ENCODE measurements at regions not wholly inside any gene's neighbourhood (a gene's known extent, or its start where the extent isn't known, plus 50 kb on each side); places are given as distances from the start of the nearest gene placed in this dataset.
A peak's percentile ranks its signal among the peaks of the same experiment; 100 is the strongest.
"Not testable (repeated sequence)": the region's sequence is repeated elsewhere in the genome, so short reads cannot be mapped to it uniquely, and the experiment has no call there.

GRCh38 chr20:6715401-6715941 is 52.0 kb upstream of the BMP2 start:
- no peak for DNase-seq (ENCODE audit: low spot score)

GRCh38 chr20:6714279-6714711 is 53.2 kb upstream of the BMP2 start:
- peak; percentile 59 for DNase-seq (ENCODE audit: low spot score)

GRCh38 chr20:6711951-6712649 is 55.4 kb upstream of the BMP2 start:
- no peak for DNase-seq (ENCODE audit: low spot score)

- DNase-seq (ENCODE audit: low spot score), result no peak
Measured at GRCh38 chr20:6709910-6710595, 57.4 kb upstream of the BMP2 start.

- DNase-seq (ENCODE audit: low spot score), result no peak
Measured at GRCh38 chr20:6708010-6708409, 59.5 kb upstream of the BMP2 start.

GRCh38 chr20:6707321-6707831 is 60.1 kb upstream of the BMP2 start:
- no peak for DNase-seq (ENCODE audit: low spot score)

- no peak for DNase-seq (ENCODE audit: low spot score)
Measured at GRCh38 chr20:6705926-6706548, 61.4 kb upstream of the BMP2 start.

GRCh38 chr20:6705106-6705766 is 62.2 kb upstream of the BMP2 start:
- DNase-seq (ENCODE audit: low spot score), result no peak

- DNase-seq (ENCODE audit: low spot score), result no peak
Measured at GRCh38 chr20:6704132-6704861, 63.2 kb upstream of the BMP2 start.

- no peak for DNase-seq (ENCODE audit: low spot score)
Measured at GRCh38 chr20:6703656-6704055, 63.8 kb upstream of the BMP2 start.

GRCh38 chr20:6703047-6703446 is 64.4 kb upstream of the BMP2 start:
- DNase-seq (ENCODE audit: low spot score), result no peak

GRCh38 chr20:6702144-6702543 is 65.3 kb upstream of the BMP2 start:
- DNase-seq (ENCODE audit: low spot score), result no peak

GRCh38 chr20:6700563-6701329 is 66.7 kb upstream of the BMP2 start:
- DNase-seq (ENCODE audit: low spot score), result no peak

GRCh38 chr20:6699921-6700562 is 67.4 kb upstream of the BMP2 start:
- no peak for DNase-seq (ENCODE audit: low spot score)

- no peak for DNase-seq (ENCODE audit: low spot score)
Measured at GRCh38 chr20:6698723-6699122, 68.8 kb upstream of the BMP2 start.

- DNase-seq (ENCODE audit: low spot score), result no peak
Measured at GRCh38 chr20:6698056-6698455, 69.4 kb upstream of the BMP2 start.

- DNase-seq (ENCODE audit: low spot score), result no peak
Measured at GRCh38 chr20:6697228-6697972, 70.1 kb upstream of the BMP2 start.

GRCh38 chr20:6696001-6696400 is 71.5 kb upstream of the BMP2 start:
- DNase-seq (ENCODE audit: low spot score), result no peak

- not testable (repeated sequence) for DNase-seq (ENCODE audit: low spot score)
Measured at GRCh38 chr20:6693808-6694198, 73.7 kb upstream of the BMP2 start.

Measured in hematopoietic multipotent progenitor cell treated with erythropoietin and hydrocortisone succinate and interleukin-3 and kit ligand, for 15 days (in vitro differentiated cells).